ENCODE measurements at regions not wholly inside any gene's neighbourhood (a gene's known extent, or its start where the extent isn't known, plus 50 kb on each side); places are given as distances from the start of the nearest gene placed in this dataset.

DNA sequence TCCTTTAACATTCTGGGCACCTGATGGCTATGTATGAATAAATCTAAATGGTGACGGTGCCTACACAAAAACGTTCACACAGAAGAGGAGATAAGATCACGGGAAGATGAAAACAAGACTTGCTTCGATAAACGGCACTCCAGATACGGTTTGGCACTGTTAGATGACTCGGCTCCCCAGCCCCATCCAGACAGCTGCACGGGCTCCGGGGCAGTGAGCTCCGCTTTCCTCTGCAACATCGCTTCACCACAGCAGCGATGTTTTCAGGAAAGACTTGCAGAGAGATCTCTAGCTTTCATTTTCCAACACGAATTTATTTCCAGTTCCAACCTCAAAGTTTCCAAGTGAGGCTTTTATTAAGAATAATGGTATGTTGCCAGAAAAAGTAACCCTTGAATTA, 132.1 kb downstream of the KLF6 start:
- TF ChIP-seq CTCF (conservative IDR thresholded peaks at IDR 0.05 in 1 of 2, IDR thresholded peaks at IDR 0.05 in 1 of 2; ENCODE audit: low read depth in 1 of 2, low read length in 2 of 2) (no peak), EZH2 (IDR thresholded peaks at IDR 0.05; ENCODE audit: low read length, missing control alignments) (no peak)
